ENCODE measurements at regions not wholly inside any gene's neighbourhood (a gene's known extent, or its start where the extent isn't known, plus 50 kb on each side); places are given as distances from the start of the nearest gene placed in this dataset.

DNA sequence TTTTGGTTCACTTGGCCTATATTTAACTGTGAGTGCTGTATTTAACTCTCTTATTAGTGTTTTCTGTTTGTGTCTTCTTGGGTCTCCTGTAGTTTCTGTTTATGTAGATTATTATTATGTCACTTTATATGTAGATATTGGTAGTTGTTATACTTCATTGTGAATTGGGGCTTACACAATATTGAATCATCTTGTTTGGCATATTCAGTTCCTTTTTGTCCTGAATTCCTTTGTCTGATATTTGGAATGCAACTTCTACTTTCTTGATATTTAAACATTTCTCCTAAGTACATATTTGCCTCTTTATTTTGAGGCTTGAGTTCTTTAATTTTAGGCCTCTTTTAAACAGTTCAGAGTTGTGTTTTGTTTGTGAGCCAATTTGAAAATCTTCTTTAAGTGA, 544.8 kb upstream of the ADGRL3 start:
- H3K4me3 ChIP-seq, result no peak overlapping the region
- no peak for DNase-seq
- no peak for TF ChIP-seq POLR2A (IDR thresholded peaks at IDR 0.05)
- TF ChIP-seq, protein P1, sequence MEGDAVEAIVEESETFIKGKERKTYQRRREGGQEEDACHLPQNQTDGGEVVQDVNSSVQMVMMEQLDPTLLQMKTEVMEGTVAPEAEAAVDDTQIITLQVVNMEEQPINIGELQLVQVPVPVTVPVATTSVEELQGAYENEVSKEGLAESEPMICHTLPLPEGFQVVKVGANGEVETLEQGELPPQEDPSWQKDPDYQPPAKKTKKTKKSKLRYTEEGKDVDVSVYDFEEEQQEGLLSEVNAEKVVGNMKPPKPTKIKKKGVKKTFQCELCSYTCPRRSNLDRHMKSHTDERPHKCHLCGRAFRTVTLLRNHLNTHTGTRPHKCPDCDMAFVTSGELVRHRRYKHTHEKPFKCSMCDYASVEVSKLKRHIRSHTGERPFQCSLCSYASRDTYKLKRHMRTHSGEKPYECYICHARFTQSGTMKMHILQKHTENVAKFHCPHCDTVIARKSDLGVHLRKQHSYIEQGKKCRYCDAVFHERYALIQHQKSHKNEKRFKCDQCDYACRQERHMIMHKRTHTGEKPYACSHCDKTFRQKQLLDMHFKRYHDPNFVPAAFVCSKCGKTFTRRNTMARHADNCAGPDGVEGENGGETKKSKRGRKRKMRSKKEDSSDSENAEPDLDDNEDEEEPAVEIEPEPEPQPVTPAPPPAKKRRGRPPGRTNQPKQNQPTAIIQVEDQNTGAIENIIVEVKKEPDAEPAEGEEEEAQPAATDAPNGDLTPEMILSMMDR (IDR thresholded peaks at IDR 0.05), result no peak
- TF ChIP-seq POLR2AphosphoS5 (IDR thresholded peaks at IDR 0.05), result no peak
- TF ChIP-seq EP300 (IDR thresholded peaks at IDR 0.05), result no peak
- peaks cover 0 to 6% (median 0%) of the 10 kb centered on the region in 4 donors for H3K4me1 ChIP-seq
- H3K27me3 ChIP-seq, result no peaks in the 10 kb centered on the region
- H3K9me3 ChIP-seq, result no peaks in the 10 kb centered on the region
- H3K27ac ChIP-seq, result no peak overlapping the region
- intact Hi-C loops (cut with DNase I; ENCODE audit: low total_unique reads), result no loop called here
- no peaks in the 10 kb centered on the region for H3K36me3 ChIP-seq

DNA sequence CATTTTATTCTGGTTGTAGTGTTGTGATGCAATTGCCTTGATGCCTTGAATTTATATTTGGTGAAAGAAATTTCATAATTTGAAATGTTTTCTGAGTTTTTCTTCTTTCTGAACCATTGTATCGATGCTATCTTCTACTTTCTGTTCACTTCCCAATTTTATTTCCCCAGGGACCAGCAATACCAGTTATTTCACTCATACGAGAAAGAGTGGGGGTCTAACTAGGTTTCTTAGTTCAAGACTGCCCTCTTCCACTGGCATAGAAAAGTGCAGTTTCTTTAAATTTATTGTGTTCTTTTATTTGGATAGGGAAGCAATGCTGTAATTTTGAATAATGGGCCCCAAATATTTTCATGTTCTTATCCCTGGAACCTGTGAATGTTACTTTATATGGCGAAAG, 544.0 kb upstream of the ADGRL3 start:
- TF ChIP-seq, protein P1 (IDR thresholded peaks at IDR 0.05), result no peak
- TF ChIP-seq EP300 (IDR thresholded peaks at IDR 0.05), result no peak
- no peak for TF ChIP-seq POLR2A (IDR thresholded peaks at IDR 0.05)
- no peak for TF ChIP-seq POLR2AphosphoS5 (IDR thresholded peaks at IDR 0.05)
- H3K4me3 ChIP-seq, result no peak overlapping the region
- DNase-seq, result no peak
- intact Hi-C loops (cut with DNase I; ENCODE audit: low total_unique reads), result no loop called here
- no peaks in the 10 kb centered on the region for H3K36me3 ChIP-seq
- H3K27ac ChIP-seq, result no peak overlapping the region
- 68 to 82% (median 75%) methylated on average over 3 of the region's 3 CpGs for WGBS, 5 donors
- H3K4me1 ChIP-seq, result peaks cover 0 to 6% (median 0%) of the 10 kb centered on the region in 4 donors
- H3K9me3 ChIP-seq, result no peaks in the 10 kb centered on the region
- H3K27me3 ChIP-seq, result no peaks in the 10 kb centered on the region

DNA sequence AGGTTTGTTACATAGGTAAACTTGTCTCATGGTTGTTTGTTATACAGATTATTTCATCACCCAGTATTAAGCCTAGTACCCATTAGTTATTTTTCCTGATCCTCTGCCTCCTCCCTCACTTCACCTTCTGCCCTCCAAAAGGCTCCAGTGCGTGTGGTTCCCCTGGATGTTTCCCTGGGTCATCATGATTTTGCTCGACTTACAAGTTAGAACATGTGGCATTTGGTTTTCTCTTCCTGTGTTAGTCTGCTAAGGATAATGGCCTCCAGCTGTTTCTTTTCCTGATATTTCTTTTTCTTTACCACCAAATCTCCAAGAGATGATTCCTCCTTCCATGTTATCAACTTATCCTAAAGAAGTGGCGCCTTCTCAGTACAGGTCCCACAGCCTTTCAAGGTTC, 543.1 kb upstream of the ADGRL3 start:
- peaks cover 0 to 6% (median 0%) of the 10 kb centered on the region in 4 donors for H3K4me1 ChIP-seq
- H3K9me3 ChIP-seq, result no peaks in the 10 kb centered on the region
- DNase-seq, result no peak
- H3K4me3 ChIP-seq, result no peak overlapping the region
- intact Hi-C loops (cut with DNase I; ENCODE audit: low total_unique reads), result no loop called here
- 73 to 85% (median 78%) methylated on average over 3 of the region's 3 CpGs for WGBS, 5 donors
- no peak overlapping the region for H3K27ac ChIP-seq
- H3K27me3 ChIP-seq, result no peaks in the 10 kb centered on the region
- TF ChIP-seq POLR2AphosphoS5 (IDR thresholded peaks at IDR 0.05), result no peak
- no peak for TF ChIP-seq EP300 (IDR thresholded peaks at IDR 0.05)
- TF ChIP-seq POLR2A (IDR thresholded peaks at IDR 0.05), result no peak
- TF ChIP-seq, protein P1 (IDR thresholded peaks at IDR 0.05), result no peak
- H3K36me3 ChIP-seq, result no peaks in the 10 kb centered on the region

DNA sequence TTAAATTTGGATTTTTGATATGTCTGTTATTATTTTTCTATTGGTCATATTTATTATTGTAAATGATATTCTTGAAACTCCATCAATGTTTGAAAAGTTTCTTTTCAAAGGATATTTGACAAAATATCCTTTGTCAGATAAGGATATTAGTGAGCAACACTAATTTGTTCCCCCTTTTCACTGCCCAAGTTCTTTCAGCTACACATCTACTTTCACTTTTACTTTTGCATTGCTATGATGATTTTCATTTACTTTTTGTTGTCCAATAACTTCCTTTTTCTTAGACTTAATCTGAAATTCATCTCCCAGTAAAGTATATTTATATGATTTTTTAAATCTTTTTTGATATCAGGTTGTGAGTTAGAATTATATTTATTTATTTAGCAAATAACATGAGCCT, 542.3 kb upstream of the ADGRL3 start:
- no peak overlapping the region for H3K4me3 ChIP-seq
- TF ChIP-seq POLR2A (IDR thresholded peaks at IDR 0.05) (no peak), POLR2AphosphoS5 (IDR thresholded peaks at IDR 0.05) (no peak), EP300 (IDR thresholded peaks at IDR 0.05) (no peak)
- TF ChIP-seq, protein P1 (IDR thresholded peaks at IDR 0.05), result no peak
- H3K27ac ChIP-seq, result no peak overlapping the region
- H3K27me3 ChIP-seq, result no peaks in the 10 kb centered on the region
- no peaks in the 10 kb centered on the region for H3K36me3 ChIP-seq
- H3K4me1 ChIP-seq, result peaks cover 0 to 6% (median 0%) of the 10 kb centered on the region in 4 donors
- DNase-seq, result no peak
- intact Hi-C loops (cut with DNase I; ENCODE audit: low total_unique reads), result no loop called here
- no peaks in the 10 kb centered on the region for H3K9me3 ChIP-seq
